ENCODE measurements at regions not wholly inside any gene's neighbourhood (a gene's known extent, or its start where the extent isn't known, plus 50 kb on each side); places are given as distances from the start of the nearest gene placed in this dataset.

- Histone ChIP-seq H2BK5ac (ENCODE audit: low read depth, low read length, poor library complexity) (no peak overlapping the region), H3K27me3 (ENCODE audit: insufficient read depth, low read length) (no peaks in the 10 kb centered on the region), H3K18ac (ENCODE audit: low read length) (no peak overlapping the region), H4K12ac (ENCODE audit: low read depth, low read length) (no peak overlapping the region), H2AK5ac (ENCODE audit: low read length) (no peak overlapping the region), H3K27ac (ENCODE audit: low read depth, low read length) (no peak overlapping the region), H4K8ac (ENCODE audit: low read depth, low read length) (no peak overlapping the region), H3K4me1 (ENCODE audit: control insufficient read depth in 1 of 2, insufficient read depth in 2 of 2, low read length in 2 of 2) (no peaks in the 10 kb centered on the region), H3K4me3 (ENCODE audit: low read depth, low read length) (no peak overlapping the region), H4K91ac (ENCODE audit: low read depth, low read length) (no peak overlapping the region), H3K14ac (ENCODE audit: low read length) (no peak overlapping the region), H3K36me3 (ENCODE audit: control insufficient read depth in 1 of 2, insufficient read depth in 2 of 2, low read length in 2 of 2) (no peaks in the 10 kb centered on the region), H3K4ac (ENCODE audit: low read depth, low read length) (no peak overlapping the region), H3K79me1 (ENCODE audit: low read length) (no peaks in the 10 kb centered on the region), H2BK12ac (ENCODE audit: low read length) (no peak overlapping the region), H3K9ac (ENCODE audit: low read length) (no peak overlapping the region), H2AFZ (ENCODE audit: insufficient read depth, low read length, poor library complexity) (no peak overlapping the region), H3K23ac (ENCODE audit: low read length) (no peak overlapping the region), H3K79me2 (ENCODE audit: control insufficient read depth, insufficient read depth, low read length, poor library complexity) (no peaks in the 10 kb centered on the region), H3K4me2 (ENCODE audit: low read length) (no peak overlapping the region), H3K9me3 (ENCODE audit: insufficient read depth, low read depth, low read length) (no peaks in the 10 kb centered on the region), H2BK120ac (ENCODE audit: insufficient read depth, low read length, poor library complexity) (no peak overlapping the region)
- no peak for DNase-seq
- no CpG with 5 or more reads among the region's 2 CpGs for WGBS (ENCODE audit: extremely low coverage, insufficient coverage, insufficient read length)
Observed at GRCh38 chr1:73499671-73500070, 698.3 kb downstream of the LRRIQ3 start.

GRCh38 chr1:73491621-73492020 lies 706.4 kb downstream of the LRRIQ3 start:
- H2BK5ac ChIP-seq (ENCODE audit: low read depth, low read length, poor library complexity), result no peak overlapping the region
- no peak overlapping the region for H3K23ac ChIP-seq (ENCODE audit: low read length)
- DNase-seq, result no peak
- WGBS (ENCODE audit: extremely low coverage, insufficient coverage, insufficient read length), result no CpG with 5 or more reads among the region's 8 CpGs
- H3K9ac ChIP-seq (ENCODE audit: low read length), result no peak overlapping the region
- no peaks in the 10 kb centered on the region for H3K27me3 ChIP-seq (ENCODE audit: insufficient read depth, low read length)
- no peak overlapping the region for H4K8ac ChIP-seq (ENCODE audit: low read depth, low read length)
- H3K79me2 ChIP-seq (ENCODE audit: control insufficient read depth, insufficient read depth, low read length, poor library complexity), result no peaks in the 10 kb centered on the region
- no peak overlapping the region for H2AFZ ChIP-seq (ENCODE audit: insufficient read depth, low read length, poor library complexity)
- H3K4me3 ChIP-seq (ENCODE audit: low read depth, low read length), result no peak overlapping the region
- no peak overlapping the region for H3K27ac ChIP-seq (ENCODE audit: low read depth, low read length)
- no peak overlapping the region for H2AK5ac ChIP-seq (ENCODE audit: low read length)
- no peak overlapping the region for H4K12ac ChIP-seq (ENCODE audit: low read depth, low read length)
- no peaks in the 10 kb centered on the region for H3K36me3 ChIP-seq (ENCODE audit: control insufficient read depth in 1 of 2, insufficient read depth in 2 of 2, low read length in 2 of 2)
- H3K4me1 ChIP-seq (ENCODE audit: control insufficient read depth in 1 of 2, insufficient read depth in 2 of 2, low read length in 2 of 2), result no peaks in the 10 kb centered on the region
- no peak overlapping the region for H2BK120ac ChIP-seq (ENCODE audit: insufficient read depth, low read length, poor library complexity)
- H3K79me1 ChIP-seq (ENCODE audit: low read length), result no peaks in the 10 kb centered on the region
- H3K14ac ChIP-seq (ENCODE audit: low read length), result no peak overlapping the region
- H3K4me2 ChIP-seq (ENCODE audit: low read length), result no peak overlapping the region
- no peaks in the 10 kb centered on the region for H3K9me3 ChIP-seq (ENCODE audit: insufficient read depth, low read depth, low read length)
- H4K91ac ChIP-seq (ENCODE audit: low read depth, low read length), result no peak overlapping the region
- H3K4ac ChIP-seq (ENCODE audit: low read depth, low read length), result no peak overlapping the region
- H3K18ac ChIP-seq (ENCODE audit: low read length), result no peak overlapping the region
- no peak overlapping the region for H2BK12ac ChIP-seq (ENCODE audit: low read length)

GRCh38 chr1:73475316-73475870 lies 722.6 kb downstream of the LRRIQ3 start:
- no peak overlapping the region for H3K14ac ChIP-seq (ENCODE audit: low read length)
- H3K18ac ChIP-seq (ENCODE audit: low read length), result no peak overlapping the region
- H2BK5ac ChIP-seq (ENCODE audit: low read depth, low read length, poor library complexity), result no peak overlapping the region
- no peak overlapping the region for H2BK120ac ChIP-seq (ENCODE audit: insufficient read depth, low read length, poor library complexity)
- H3K79me1 ChIP-seq (ENCODE audit: low read length), result no peaks in the 10 kb centered on the region
- no peaks in the 10 kb centered on the region for H3K79me2 ChIP-seq (ENCODE audit: control insufficient read depth, insufficient read depth, low read length, poor library complexity)
- no peaks in the 10 kb centered on the region for H3K9me3 ChIP-seq (ENCODE audit: insufficient read depth, low read depth, low read length)
- no peak overlapping the region for H3K4me3 ChIP-seq (ENCODE audit: low read depth, low read length)
- H3K4ac ChIP-seq (ENCODE audit: low read depth, low read length), result no peak overlapping the region
- no peak overlapping the region for H3K23ac ChIP-seq (ENCODE audit: low read length)
- no peak overlapping the region for H2AFZ ChIP-seq (ENCODE audit: insufficient read depth, low read length, poor library complexity)
- H3K9ac ChIP-seq (ENCODE audit: low read length), result no peak overlapping the region
- no peaks in the 10 kb centered on the region for H3K4me1 ChIP-seq (ENCODE audit: control insufficient read depth in 1 of 2, insufficient read depth in 2 of 2, low read length in 2 of 2)
- no peak overlapping the region for H4K12ac ChIP-seq (ENCODE audit: low read depth, low read length)
- no peaks in the 10 kb centered on the region for H3K27me3 ChIP-seq (ENCODE audit: insufficient read depth, low read length)
- no peak overlapping the region for H3K4me2 ChIP-seq (ENCODE audit: low read length)
- no peak overlapping the region for H2AK5ac ChIP-seq (ENCODE audit: low read length)
- DNase-seq, result no peak
- no peak overlapping the region for H4K8ac ChIP-seq (ENCODE audit: low read depth, low read length)
- H3K36me3 ChIP-seq (ENCODE audit: control insufficient read depth in 1 of 2, insufficient read depth in 2 of 2, low read length in 2 of 2), result no peaks in the 10 kb centered on the region
- no peak overlapping the region for H2BK12ac ChIP-seq (ENCODE audit: low read length)
- H3K27ac ChIP-seq (ENCODE audit: low read depth, low read length), result no peak overlapping the region
- no peak overlapping the region for H4K91ac ChIP-seq (ENCODE audit: low read depth, low read length)
- WGBS (ENCODE audit: extremely low coverage, insufficient coverage, insufficient read length), result no CpG with 5 or more reads among the region's 3 CpGs

GRCh38 chr1:73472810-73473209 lies 725.2 kb downstream of the LRRIQ3 start:
- Histone ChIP-seq H2AFZ (ENCODE audit: insufficient read depth, low read length, poor library complexity) (no peak overlapping the region), H3K9ac (ENCODE audit: low read length) (no peak overlapping the region), H3K4me2 (ENCODE audit: low read length) (no peak overlapping the region), H3K4ac (ENCODE audit: low read depth, low read length) (no peak overlapping the region), H3K9me3 (ENCODE audit: insufficient read depth, low read depth, low read length) (no peaks in the 10 kb centered on the region), H3K79me1 (ENCODE audit: low read length) (no peaks in the 10 kb centered on the region), H4K12ac (ENCODE audit: low read depth, low read length) (no peak overlapping the region), H3K4me1 (ENCODE audit: control insufficient read depth in 1 of 2, insufficient read depth in 2 of 2, low read length in 2 of 2) (no peaks in the 10 kb centered on the region), H2BK5ac (ENCODE audit: low read depth, low read length, poor library complexity) (no peak overlapping the region), H2AK5ac (ENCODE audit: low read length) (no peak overlapping the region), H3K27ac (ENCODE audit: low read depth, low read length) (no peak overlapping the region), H4K8ac (ENCODE audit: low read depth, low read length) (no peak overlapping the region), H2BK120ac (ENCODE audit: insufficient read depth, low read length, poor library complexity) (no peak overlapping the region), H3K4me3 (ENCODE audit: low read depth, low read length) (no peak overlapping the region), H3K18ac (ENCODE audit: low read length) (no peak overlapping the region), H3K23ac (ENCODE audit: low read length) (no peak overlapping the region), H3K27me3 (ENCODE audit: insufficient read depth, low read length) (no peaks in the 10 kb centered on the region), H3K36me3 (ENCODE audit: control insufficient read depth in 1 of 2, insufficient read depth in 2 of 2, low read length in 2 of 2) (no peaks in the 10 kb centered on the region), H4K91ac (ENCODE audit: low read depth, low read length) (no peak overlapping the region), H3K14ac (ENCODE audit: low read length) (no peak overlapping the region), H3K79me2 (ENCODE audit: control insufficient read depth, insufficient read depth, low read length, poor library complexity) (no peaks in the 10 kb centered on the region), H2BK12ac (ENCODE audit: low read length) (no peak overlapping the region)
- no CpG with 5 or more reads among the region's 7 CpGs for WGBS (ENCODE audit: extremely low coverage, insufficient coverage, insufficient read length)
- no peak for DNase-seq
